ENCODE measurements at regions not wholly inside any gene's neighbourhood (a gene's known extent, or its start where the extent isn't known, plus 50 kb on each side); places are given as distances from the start of the nearest gene placed in this dataset.

DNA sequence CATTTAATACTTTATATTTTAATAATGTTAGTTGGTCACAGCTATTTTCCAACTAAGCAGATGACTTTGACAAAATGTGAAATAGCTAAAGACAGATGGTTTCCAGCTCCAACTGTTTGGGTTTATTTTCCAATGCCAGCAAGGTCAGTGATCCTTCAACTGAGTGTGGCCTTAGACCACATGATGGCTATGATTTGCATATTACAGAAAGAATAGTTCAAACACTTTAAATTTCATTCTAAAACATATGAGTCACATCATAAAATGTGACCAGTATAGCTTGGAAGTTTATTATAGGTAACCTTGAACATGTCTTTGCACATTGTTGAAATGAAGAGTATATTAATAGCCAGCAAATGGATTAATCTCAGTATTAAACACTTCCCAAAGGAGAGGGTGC lies 454.0 kb upstream of the C1orf87 start:
- Histone ChIP-seq H3K4me3 (no peak overlapping the region), H3K4me1 (no peaks in the 10 kb centered on the region), H3K27ac (no peak overlapping the region), H3K9me3 (peaks cover 0 to 6% (median 0%) of the 10 kb centered on the region in 4 donors), H3K27me3 (no peaks in the 10 kb centered on the region), H3K36me3 (no peaks in the 10 kb centered on the region)
- DNase-seq, result no peak
- intact Hi-C loops (cut with DNase I), result no loop called here
- no peak for FAIRE-seq
- no peak for TF ChIP-seq CTCF (IDR thresholded peaks at IDR 0.05)
- no peak for ATAC-seq

- H3K4me3 ChIP-seq, result no peak overlapping the region
- no peak overlapping the region for H3K27ac ChIP-seq
- H3K9me3 ChIP-seq, result no peaks in the 10 kb centered on the region
- ATAC-seq, result no peak
- DNase-seq, result no peak
- no peak for TF ChIP-seq CTCF (IDR thresholded peaks at IDR 0.05)
- H3K36me3 ChIP-seq, result no peaks in the 10 kb centered on the region
- intact Hi-C loops (cut with DNase I), result no loop called here
- FAIRE-seq, result no peak
- H3K27me3 ChIP-seq, result no peaks in the 10 kb centered on the region
- no peaks in the 10 kb centered on the region for H3K4me1 ChIP-seq
- 55 to 65% methylated on average over 3 of the region's 3 CpGs for WGBS, 2 donors
Measured at GRCh38 chr1:60516996-60517395, 443.4 kb upstream of the C1orf87 start.

DNA sequence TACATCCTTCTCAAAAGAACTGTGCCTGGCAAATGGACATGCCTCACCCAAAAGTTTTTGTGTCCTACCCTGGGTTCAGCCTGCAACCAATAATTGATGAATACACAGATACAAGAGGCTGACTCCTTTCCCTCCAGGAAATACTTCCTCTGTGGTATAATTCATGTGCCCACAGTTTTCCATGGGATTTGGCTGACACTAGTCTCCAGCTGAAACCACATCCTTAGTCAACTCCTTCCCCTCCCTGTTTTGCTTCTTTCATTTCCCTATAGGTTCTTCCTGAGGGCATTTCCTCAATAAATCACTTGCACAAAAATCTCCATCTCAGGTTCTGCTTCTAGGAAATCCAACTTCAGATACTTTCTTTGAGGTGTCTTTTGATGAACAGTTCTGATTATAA lies 436.6 kb upstream of the C1orf87 start:
- TF ChIP-seq CTCF (IDR thresholded peaks at IDR 0.05), result no peak
- Histone ChIP-seq H3K27me3 (no peaks in the 10 kb centered on the region), H3K4me1 (peaks cover 0 to 1% (median 0%) of the 10 kb centered on the region in 3 donors), H3K4me3 (no peak overlapping the region), H3K27ac (no peak overlapping the region), H3K36me3 (no peaks in the 10 kb centered on the region), H3K9me3 (no peaks in the 10 kb centered on the region)
- FAIRE-seq (no peak), ATAC-seq (no peak), DNase-seq (no peak)
- intact Hi-C loops (cut with DNase I), result no loop called here

GRCh38 chr1:60504206-60504840 lies 430.8 kb upstream of the C1orf87 start:
- Histone ChIP-seq H3K9me3 (no peaks in the 10 kb centered on the region), H3K4me3 (no peak overlapping the region), H3K4me1 (peaks cover 0 to 14% (median 13%) of the 10 kb centered on the region in 3 donors), H3K36me3 (no peaks in the 10 kb centered on the region), H3K27ac (peak overlapping the region in 1 of 4 donors; percentile 45), H3K27me3 (no peaks in the 10 kb centered on the region)
- FAIRE-seq (no peak), ATAC-seq (peak in 3 of 4 donors; percentile 72 to 88 (median 76)), DNase-seq (no peak)
- intact Hi-C loops (cut with DNase I), result no loop called here
- WGBS, 2 donors, result 28 to 33% methylated on average over 3 of the region's 3 CpGs
- TF ChIP-seq CTCF (IDR thresholded peaks at IDR 0.05), result no peak

DNA sequence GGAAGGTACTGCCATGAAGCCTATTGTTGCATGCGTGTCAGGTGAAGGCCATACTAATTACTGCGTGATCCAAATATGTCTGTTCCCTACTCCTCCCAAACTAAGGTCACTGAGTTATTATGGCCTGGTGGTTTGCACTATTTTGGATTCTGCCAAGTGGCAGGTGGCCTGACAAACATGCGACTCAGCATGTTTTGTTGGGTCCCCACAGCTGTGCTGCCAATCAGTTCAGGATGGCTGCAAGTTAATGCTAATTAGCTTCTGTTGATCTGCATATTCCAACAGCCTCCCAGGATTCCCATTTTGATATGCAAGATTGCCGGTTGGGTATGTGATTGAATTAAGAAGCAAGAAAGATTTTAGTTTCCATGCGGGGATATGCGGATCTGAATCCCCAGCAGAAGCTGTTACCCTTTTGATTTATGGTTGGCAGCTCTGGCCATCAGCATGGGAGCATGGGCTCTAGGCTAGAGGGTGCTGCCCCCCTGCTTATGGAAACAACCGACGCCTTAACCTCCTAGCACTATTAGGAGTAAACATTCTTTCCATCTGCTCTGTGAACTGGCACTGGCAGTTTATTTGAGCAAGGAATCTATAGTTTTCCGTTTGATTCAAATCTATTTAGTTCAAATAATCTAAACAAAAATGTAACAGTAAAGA lies 429.8 kb upstream of the C1orf87 start:
- no peaks in the 10 kb centered on the region for H3K9me3 ChIP-seq
- H3K27ac ChIP-seq, result no peak overlapping the region
- no peak for ATAC-seq
- intact Hi-C loops (cut with DNase I), result no loop called here
- no peaks in the 10 kb centered on the region for H3K27me3 ChIP-seq
- H3K36me3 ChIP-seq, result no peaks in the 10 kb centered on the region
- H3K4me3 ChIP-seq, result no peak overlapping the region
- peaks cover 0 to 14% (median 13%) of the 10 kb centered on the region in 3 donors for H3K4me1 ChIP-seq
- no peak for FAIRE-seq
- no peak for DNase-seq
- 68 to 71% methylated on average over 9 of the region's 9 CpGs for WGBS, 2 donors
- no peak for TF ChIP-seq CTCF (IDR thresholded peaks at IDR 0.05)
